ENCODE measurements at regions not wholly inside any gene's neighbourhood (a gene's known extent, or its start where the extent isn't known, plus 50 kb on each side); places are given as distances from the start of the nearest gene placed in this dataset.
A peak's percentile ranks its signal among the peaks of the same experiment; 100 is the strongest.

DNA sequence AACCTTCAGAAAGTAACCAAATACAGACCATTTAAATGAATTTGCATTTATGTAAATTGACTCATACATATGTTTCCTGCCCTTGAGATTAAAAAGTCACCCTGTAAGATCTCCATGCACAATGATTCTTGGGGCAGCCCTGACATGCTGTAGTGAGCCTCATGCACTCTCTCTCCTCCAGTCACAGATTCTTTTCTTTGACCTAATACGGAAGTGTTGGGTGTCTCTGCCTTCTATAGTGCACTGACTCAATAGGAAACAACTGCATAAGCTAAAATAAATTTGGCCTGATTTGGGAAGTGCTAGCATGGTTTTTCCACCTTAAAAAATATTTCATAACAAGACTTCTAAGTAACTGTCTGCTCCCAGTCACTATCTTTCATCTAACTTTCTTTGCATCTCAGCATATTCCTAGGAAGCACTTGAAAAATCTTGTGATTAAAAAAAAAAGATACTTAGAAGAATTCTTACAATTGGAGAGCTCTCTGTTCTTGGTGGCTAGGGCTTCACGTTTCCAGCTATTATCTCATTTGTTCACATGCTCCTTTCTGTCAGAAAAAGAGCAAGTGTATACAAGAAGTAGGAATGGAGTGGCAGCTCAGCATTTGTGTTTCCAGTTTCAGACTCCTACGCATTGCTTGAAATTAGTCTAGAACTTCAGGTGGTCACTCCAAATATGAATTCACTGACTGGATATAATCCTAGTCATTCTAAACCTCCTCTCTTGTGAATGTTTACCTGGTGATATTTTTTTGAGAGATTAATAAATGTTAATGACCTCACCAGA lies 207.9 kb upstream of the COL8A1 start:
- peak; percentile 56 for DNase-seq

DNA sequence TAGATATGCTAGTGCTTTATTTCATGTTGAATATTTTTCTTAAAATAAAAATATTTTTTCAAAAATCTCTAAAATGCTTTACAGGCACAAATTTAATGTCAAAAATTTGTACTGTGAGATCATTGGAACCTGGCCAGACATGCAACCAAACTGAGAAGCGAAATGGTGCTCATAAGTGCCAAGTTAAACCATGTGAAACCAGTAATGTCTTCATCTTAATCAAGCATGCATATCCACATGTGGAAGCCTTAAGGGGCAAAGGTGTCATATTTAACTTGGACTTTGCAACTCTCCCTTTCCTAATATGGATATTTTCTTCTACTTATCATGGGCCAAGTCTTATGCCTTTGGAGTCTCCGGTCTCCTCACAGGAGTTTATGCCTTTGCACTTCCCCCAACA lies 208.9 kb upstream of the COL8A1 start:
- peak; percentile 21 for DNase-seq

DNA sequence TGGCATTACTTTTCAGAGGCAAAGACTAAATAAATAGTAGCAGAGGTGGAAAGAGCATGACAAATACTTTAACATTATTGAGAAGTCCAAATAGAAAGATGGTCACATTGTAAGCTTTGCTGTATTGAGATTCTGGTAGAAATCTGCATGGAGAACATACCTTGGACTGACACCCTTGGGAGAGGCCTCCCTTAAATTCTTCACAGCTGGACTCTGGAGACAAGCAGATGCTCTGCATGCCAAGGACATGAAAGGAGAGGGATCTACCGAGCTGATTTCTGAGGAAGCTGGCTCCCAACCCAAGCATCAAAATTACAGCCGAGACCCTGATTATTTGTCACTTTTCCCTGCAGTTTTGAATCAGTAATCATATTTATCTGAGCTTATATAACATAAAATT lies 212.5 kb upstream of the COL8A1 start:
- DNase-seq: no peak

DNA sequence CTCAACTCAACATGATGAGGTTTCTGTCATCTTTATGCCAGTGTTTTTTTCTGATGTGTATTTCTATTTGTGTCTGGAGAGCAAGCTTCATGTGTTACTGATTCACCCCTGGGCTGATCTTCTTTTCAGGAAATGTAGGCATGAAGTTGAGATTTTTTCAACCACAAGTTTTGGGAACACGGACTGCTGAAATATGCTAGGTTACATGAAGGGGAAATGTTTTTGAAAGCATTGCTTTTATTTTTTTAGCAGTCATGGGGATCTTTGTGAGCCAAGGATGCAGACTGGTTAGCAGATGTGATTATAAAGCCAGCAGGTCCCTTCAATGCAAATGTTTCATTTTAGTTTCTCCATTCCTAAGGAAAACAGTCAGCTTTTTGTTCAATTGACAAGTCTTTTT lies 219.3 kb upstream of the COL8A1 start:
- DNase-seq: peak; percentile 90

DNA sequence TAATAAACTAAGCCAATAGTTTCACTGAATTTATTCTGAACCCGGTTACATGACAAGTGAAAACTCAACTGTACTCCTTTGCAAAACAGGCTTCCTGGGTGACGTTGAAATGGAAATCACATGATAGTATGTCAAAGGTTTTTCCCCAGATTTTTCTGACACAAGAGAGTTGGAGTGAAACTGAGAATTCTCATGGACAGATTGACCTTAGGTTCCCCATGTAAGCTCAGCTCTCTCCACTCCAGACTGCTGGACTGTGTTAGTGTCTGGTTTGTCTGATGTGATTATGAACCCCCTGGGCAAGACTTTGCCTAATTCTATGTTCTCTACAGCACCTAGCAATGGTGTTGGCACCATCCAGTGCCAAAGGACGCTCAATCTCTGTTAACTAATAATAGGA lies 219.7 kb upstream of the COL8A1 start:
- DNase-seq: no peak

DNA sequence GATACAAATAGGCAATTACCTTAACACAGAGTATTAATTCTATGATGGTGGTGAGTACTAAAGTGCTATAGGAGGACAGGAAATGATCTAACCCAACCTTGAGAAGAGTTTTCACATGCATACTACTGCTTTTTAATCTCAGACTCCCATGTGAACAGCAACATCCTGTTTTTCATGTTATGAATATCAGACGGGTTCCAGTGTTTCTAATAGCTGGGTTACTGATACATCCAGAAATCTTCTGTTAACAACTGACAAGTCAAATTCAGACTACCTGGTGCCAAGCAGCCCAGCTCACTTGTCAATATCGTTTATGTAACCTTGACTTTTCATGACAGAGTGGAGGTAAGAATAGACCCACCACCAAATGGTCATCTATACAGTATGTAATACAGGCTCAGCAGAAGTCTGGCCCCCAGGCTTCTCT lies 220.2 kb upstream of the COL8A1 start:
- no peak for DNase-seq

DNA sequence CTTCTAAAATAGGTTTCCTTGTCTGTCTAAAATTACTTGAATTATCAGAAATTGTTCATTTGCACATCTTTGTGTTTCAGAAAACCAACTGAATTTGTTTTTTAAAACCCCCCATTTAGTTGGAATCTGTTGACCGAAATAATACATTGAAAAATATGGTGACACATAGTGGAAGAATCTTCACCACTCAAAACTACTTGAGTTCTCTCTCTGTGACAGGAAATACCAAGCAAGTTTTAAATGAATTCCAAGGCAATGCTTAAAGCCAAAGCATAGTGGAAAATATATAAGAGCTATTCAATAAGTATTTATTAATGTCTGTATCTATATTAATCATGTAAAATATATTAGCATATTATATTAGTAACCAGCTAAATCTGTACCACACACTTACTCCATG lies 224.9 kb upstream of the COL8A1 start:
- DNase-seq: peak; percentile 85

DNA sequence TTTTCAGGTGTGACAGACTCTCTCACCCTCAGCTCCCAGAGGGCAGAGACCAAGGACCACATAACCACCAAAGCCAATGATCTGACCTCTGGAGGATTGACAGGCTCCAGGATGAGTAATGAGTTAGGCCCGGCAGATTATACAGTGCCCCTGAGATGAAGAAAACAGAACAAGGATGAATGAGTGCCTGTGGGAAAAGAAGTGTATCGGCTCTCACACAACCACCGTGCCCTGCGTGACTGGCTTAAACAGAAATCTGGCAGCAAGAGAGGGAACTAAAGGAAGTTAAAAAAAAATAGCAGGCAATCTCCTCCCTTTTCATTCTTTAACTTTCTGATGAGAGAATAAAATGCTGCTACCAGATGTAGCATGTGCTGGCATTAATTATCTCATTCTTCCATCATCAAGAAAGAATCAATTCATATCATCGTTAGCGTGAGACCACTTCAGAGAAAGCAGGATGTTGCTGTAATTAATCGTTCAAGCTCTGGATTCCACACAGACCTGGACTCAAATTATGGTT lies 227.5 kb upstream of the COL8A1 start:
- peak; percentile 95 for DNase-seq

DNA sequence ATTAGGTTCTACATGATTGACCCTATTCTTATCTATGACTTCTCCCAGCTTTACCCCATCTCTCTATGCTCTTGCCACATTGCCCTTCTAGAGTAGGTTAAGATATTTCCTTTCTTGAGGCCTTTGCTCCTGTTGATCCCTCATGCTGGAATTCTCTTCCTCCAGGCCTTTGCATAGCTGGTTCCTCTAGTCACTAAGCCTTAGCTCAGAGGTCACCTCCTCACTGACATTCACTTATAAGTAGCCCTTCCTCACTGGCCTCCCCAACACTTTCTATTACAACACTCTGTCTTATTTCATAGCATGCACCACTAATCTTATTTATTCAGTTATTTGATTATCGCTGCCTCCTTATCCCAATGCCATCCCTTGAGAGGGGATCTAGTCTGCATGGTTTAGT lies 228.4 kb upstream of the COL8A1 start:
- DNase-seq: no peak

DNA sequence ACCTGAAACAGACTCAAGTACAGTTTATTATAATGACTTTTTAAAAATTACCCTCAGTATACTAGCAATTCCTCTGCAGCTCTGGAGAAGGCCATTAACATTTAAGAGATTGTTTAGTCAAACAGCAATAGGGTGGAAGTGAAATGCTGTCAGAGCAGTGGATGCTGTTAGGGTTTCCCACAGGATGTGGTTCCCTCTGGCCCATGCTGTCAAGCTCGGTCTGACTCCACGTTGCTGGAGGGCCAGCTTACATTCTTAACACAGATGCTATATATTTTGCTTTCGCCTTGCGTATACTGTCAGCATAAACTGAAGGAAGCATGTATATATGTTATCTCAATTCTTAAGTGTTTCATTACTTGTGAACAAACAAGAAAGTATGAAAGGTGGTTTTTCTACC lies 231.1 kb upstream of the COL8A1 start:
- peak; percentile 67 for DNase-seq

DNA sequence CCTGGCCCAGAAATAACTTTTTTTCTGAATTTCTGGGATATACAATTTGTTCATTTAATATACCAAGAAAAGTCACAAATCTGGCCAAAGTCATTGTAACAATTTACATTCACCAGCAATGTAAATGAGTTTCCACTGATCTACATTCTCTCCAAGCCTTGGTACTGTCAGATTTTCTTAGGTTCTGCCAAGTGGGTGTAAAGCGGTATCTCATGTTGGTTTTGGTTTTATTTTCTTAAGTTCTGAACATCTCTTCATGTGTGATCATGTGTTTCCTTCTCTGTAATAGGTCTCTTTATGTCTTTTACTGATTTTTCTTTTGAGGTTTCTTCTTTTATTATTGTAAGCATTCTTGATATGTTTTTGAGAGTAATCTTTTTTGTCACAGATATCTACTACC lies 235.6 kb upstream of the COL8A1 start:
- DNase-seq: no peak

DNA sequence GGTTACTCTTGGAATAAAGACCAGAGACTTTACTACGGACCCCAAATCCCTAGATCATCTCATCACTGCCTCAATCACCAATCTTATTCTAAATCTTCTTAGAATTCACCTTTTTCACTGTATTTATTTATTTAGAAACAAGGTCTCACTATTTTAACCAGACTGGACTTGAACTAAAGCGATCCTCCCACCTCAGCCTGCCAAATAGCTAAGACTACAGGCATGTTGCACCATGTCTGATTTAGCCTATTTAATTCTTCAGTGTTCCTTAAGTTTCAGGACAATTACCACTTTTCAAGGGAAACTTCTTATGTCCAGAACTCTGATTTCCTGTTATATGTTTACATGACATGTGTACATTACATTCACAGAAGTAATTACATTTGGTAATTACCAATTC lies 238.0 kb upstream of the COL8A1 start:
- no peak for DNase-seq

DNA sequence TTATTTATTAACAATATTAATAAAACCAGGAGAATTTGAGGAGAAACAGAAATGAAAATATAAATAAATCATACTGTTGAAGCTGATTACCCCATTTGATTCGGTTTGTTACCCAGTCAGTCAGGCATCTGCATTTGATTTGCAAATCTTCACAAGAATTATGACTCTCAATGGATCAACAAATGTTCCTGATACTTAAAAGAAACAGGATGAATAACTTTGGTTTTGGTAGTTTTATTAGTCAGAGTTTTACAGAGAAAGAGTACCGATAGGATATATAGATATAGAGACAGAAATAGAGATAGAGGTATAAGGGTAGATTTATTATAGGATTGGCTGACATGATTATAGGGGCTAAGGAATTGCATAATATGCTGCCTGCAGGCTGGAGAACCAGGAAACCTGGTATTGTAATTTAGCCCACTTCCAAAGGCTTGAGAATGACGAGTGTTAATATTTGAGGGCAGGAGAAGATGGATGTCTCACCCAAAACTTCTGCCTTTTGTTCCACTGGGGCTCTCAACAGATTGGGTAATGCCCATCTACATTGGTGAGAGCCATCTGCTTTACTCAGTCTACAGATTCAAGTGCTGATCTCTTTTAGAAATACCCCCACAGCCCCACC lies 241.6 kb upstream of the COL8A1 start:
- peak; percentile 94 for DNase-seq

DNA sequence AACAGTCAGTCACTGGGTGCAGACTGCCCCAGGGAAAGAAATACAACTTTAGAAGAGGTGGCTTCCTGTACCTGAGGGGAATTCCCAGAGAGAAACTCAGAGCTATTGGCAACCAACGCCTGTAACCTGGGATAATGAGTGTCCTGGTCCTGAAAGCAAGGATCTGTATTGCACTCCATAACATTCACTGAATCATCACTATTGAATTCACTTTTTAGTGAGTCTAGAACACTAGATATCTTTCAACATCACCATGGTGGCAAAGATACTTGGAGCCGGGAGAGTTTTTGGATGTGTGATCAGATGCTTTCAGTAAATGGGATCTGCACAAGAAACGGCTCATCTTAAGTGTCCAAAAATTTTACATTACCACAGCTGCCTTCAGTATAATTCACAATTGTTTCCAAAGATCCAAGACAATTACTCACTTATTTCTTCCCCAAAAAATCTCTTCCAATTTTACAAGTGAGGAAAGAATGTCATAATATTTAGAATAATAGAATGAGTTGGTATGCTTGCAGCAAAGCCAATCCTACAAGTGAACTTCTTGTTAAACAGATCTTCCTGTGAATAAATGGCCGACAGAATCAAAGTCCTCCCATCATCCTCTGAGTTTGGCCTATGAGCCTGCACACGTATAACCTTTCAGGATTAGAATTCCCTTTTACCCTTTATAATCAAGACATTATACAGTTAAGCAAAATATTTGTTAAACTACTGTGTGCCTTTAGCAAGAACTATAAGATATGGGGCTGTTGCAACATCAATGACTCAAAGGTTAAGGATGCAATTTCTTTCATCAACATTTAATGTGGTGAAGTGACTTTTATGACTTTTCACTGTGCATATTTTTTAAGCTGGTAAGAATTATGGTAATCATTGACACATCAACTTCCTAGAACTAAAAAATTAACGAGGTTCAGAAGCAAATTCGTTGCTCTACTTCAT lies 243.3 kb upstream of the COL8A1 start:
- peak; percentile 97 for DNase-seq

DNA sequence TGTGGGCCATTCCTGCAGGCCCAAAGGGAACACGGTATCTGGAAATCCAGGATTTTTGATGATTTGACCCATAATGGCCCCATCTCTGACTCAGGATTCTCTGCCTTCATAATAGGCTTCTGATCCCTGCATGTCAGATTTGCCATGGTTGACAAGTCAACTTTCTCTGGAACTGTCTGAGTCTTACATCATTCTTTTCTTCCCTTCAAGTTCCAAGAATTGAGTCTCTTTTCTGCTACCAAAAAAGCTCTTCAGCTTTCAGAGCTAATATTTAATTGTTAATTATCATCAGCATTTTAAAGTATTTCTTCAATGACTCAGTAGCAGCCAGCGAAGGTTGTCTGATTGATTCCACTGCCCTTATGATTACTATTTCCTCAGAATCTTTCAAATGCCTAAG lies 244.4 kb upstream of the COL8A1 start:
- no peak for DNase-seq

DNA sequence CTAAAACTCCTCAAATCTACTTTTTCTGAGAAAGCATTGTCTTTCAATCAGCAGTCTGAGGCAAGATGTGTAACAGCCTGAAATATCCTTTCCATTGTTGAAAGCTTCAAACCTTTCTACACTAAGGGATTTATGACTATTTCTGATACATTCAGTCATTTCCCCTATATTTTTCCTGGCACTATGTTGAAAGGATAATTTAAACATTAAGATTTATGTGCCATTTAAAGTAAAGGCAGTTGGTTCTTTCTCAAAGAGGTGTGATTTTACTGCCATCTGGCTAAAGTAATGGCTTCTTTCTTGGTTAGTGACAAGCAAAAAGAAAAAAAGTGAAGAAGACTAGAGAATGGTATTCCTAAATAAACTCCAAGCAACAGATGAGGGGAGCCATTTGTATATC lies 249.6 kb upstream of the COL8A1 start:
- peak; percentile 77 for DNase-seq

DNA sequence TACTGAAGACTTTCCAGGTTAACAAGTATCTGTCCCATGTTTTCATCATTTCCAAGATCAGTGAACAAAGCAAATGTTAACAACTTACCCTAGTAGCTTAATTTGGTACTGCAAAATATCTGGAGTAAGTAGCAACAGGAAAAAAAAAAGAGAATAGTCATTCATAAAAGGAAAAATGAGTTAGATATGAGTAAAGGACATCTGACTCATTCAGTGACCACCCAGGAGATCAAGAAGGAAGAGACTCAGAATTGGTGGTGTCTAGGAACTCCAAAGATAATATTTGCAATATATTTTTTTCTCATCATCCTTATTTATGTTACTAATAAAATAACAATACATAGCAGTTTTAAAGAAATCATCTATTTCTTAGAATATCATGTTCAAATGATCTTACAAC lies 253.8 kb upstream of the COL8A1 start:
- DNase-seq: peak; percentile 55

DNA sequence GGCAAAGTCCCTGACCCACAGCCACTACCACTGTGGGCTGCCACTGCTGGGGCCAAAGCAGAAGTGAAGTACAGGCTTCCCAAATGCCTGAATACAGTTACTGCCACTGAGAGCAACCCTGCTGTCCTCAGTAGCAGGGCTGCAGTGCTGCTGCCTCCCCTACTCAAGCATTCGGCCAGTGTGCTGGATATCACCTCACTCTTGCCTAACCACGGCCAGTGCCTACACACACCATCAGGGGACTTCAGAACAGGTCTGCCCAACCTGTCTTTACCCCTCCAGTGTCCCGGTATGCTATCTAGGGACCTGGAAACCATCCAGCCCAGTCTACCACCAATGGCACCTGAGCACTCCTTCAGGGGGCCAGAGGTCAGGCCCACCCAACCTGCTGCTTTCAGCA lies 261.5 kb upstream of the COL8A1 start:
- no peak for DNase-seq

DNA sequence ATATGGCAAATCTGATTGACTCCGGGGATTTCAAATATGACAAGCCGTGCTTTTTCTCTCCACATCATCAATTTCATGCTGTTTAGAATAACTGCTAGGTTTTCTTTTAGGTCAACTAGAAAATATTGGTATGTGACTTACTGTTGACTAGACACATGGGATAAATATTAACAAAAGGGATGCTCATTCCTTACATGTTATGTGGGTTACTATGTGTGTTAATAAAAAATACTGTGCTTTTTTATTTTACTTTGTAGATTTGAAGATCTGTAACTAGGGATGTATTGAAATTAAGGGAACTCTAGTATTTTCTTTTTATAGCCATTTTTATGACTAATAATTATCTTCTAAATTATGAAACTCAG lies 264.6 kb upstream of the COL8A1 start:
- no peak for DNase-seq

DNA sequence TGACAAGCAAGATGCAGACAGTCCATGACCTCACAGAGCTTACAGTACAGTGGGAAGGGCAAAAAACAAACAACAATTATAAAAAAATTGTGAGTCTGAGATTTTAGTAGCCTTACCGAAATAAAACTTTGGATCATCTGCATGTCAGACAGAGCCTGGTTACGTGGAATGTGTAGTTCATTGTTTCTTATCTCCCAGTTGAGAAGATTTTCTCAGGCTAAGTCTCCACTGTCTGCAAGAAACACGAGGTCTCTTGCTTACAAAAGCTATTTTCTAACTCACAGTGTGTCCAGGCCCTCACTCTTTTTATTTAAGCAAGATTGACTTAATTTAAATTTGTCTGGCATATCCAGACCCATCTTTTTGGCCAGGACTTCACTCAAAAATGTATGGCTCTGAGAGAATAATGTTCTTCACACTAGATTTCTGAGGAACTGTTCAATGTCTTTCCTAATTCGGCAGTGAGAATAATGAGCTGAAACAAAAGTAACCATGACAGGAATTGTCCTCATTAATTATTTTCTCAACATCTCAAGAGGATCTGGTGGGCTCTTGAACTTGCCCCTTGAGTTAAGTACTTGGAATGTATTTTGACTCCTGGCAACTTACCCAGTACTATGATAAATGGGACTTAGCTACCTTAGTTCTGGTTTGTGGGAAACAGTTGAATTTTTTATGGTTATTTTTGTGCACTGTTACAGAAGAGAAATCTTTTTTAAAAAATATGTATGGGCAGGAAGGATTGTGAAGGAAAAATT lies 265.1 kb upstream of the COL8A1 start:
- peak; percentile 87 for DNase-seq

DNA sequence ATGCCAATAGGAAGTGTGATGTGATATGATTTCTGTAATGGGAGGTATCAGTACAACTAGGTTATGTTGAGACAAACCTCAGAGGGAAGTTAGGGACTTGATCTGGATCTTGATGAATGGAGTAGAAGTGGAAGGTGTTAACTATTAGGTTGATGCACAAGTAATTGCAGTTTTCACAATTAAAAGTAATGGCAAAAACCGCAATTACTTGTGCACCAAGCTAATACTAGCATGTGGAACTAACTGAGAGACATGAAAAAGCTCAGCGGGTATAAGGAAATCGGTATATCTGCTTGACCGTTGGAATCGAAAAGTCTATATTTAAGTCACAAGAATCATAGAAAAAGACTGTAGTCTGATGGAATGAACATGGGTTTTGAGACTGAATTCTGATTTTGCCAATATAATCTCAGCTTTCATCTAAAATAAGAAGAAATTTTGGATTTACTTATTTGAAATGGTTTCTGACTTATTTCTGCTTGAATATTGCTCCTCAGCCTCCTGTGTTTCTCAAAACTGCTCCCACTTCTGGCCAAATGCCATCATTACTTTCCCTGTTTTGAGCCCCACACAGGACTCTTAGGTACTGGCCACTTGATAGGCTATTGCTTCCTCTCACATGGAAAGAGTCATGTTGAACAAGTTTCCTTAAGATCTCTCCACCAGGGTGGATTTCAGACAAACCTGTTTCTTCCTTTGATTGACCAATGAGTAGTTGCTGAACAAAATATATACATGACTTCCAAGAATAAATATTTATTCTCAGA lies 271.5 kb upstream of the COL8A1 start:
- DNase-seq: no peak

DNA sequence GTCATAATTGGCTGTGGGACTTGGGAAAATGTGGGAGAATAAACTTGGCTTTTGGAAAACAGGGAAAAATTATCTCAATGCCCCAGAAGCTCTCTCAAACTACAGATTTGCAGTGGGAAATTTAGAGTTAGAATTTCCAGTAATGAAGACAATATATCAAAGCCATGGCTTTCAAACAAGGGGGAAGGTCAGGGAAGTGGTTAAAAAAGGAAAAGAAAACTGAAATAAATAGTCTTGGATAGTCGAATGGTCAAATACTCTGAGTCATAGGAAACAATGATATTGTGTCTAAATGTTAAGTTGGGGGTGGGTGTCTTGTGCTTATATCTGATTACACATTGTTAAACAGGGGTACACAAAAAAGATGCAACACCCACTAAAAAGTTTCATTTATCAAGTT lies 272.4 kb upstream of the COL8A1 start:
- DNase-seq: no peak

Measured in fibroblast of skin of right quadriceps (primary cell).